IPS DF 6.9 (cell line): ENCODE measurements at regions not wholly inside any gene's neighbourhood (a gene's known extent, or its start where the extent isn't known, plus 50 kb on each side); places are given as distances from the start of the nearest gene placed in this dataset.
"Not testable (repeated sequence)": the region's sequence is repeated elsewhere in the genome, so short reads cannot be mapped to it uniquely, and the experiment has no call there.

Source experiments
- DNase-seq: peaks from one replicate; pipeline ENCODE4 v3.0.0-alpha.2; 2013; ENCODE audit warnings: low read depth, low spot score
- H3K27ac ChIP-seq: one replicate; pipeline ENCODE4 v1.5.1; 2013; ENCODE audit warnings: low read length, control low read depth
- H3K27me3 ChIP-seq: 2 replicates; pipeline ENCODE4 v1.6.1; 2013; ENCODE audit warnings: mild to moderate bottlenecking, low read length; ENCODE audit not compliant: control insufficient read depth, insufficient read depth
- H3K36me3 ChIP-seq: 2 replicates; pipeline ENCODE4 v1.6.1; 2013; ENCODE audit warnings: low read length; ENCODE audit not compliant: control insufficient read depth, insufficient read depth
- H3K4me1 ChIP-seq: 2 replicates; pipeline ENCODE4 v1.6.1; 2013; ENCODE audit warnings: low read length; ENCODE audit not compliant: control insufficient read depth, insufficient read depth
- H3K4me3 ChIP-seq: 2 replicates; pipeline ENCODE4 v1.5.1; 2013; ENCODE audit warnings: mild to moderate bottlenecking, low read length
- H3K9me3 ChIP-seq: 2 replicates; pipeline ENCODE4 v1.6.1; 2013; ENCODE audit warnings: low read length, inconsistent platforms; ENCODE audit not compliant: control insufficient read depth, insufficient read depth
- WGBS: extraction: QIAGEN DNeasy Blood & Tissue Kit; methylation state at CpG from one replicate; pipeline ENCODE4 v1.1.7; 2013; ENCODE audit warnings: mixed read lengths, missing lambda C conversion rate; ENCODE audit not compliant: insufficient read length, insufficient coverage; 5-methylcytosine and 5-hydroxymethylcytosine counted together

- WGBS: no CpG with 5 or more reads among the region's 1 CpG
- Histone ChIP-seq H3K36me3 (no peaks in the 10 kb centered on the region), H3K27me3 (no peaks in the 10 kb centered on the region), H3K27ac (no peak overlapping the region), H3K4me1 (no peaks in the 10 kb centered on the region), H3K9me3 (no peaks in the 10 kb centered on the region), H3K4me3 (no peak overlapping the region)
- no peak for DNase-seq
Measured at GRCh38 chr2:67614454-67614853, 217.3 kb downstream of the ETAA1 start.

GRCh38 chr2:67616749-67617148 lies 219.6 kb downstream of the ETAA1 start:
- H3K4me3 ChIP-seq: no peak overlapping the region
- WGBS: no CpG with 5 or more reads among the region's 1 CpG
- no peaks in the 10 kb centered on the region for H3K27me3 ChIP-seq
- H3K36me3 ChIP-seq: no peaks in the 10 kb centered on the region
- no peaks in the 10 kb centered on the region for H3K9me3 ChIP-seq
- no peak for DNase-seq
- H3K27ac ChIP-seq: no peak overlapping the region
- no peaks in the 10 kb centered on the region for H3K4me1 ChIP-seq

GRCh38 chr2:67619204-67619603 lies 222.1 kb downstream of the ETAA1 start:
- no peak overlapping the region for H3K4me3 ChIP-seq
- no peaks in the 10 kb centered on the region for H3K36me3 ChIP-seq
- no peaks in the 10 kb centered on the region for H3K4me1 ChIP-seq
- DNase-seq: no peak
- H3K9me3 ChIP-seq: no peaks in the 10 kb centered on the region
- H3K27ac ChIP-seq: no peak overlapping the region
- no peaks in the 10 kb centered on the region for H3K27me3 ChIP-seq

- no CpG with 5 or more reads among the region's 2 CpGs for WGBS
Measured at GRCh38 chr2:67623741-67624140, 226.6 kb downstream of the ETAA1 start.

GRCh38 chr2:67625178-67625577 lies 228.0 kb downstream of the ETAA1 start:
- Histone ChIP-seq H3K27ac (no peak overlapping the region), H3K9me3 (no peaks in the 10 kb centered on the region), H3K4me1 (no peaks in the 10 kb centered on the region), H3K36me3 (no peaks in the 10 kb centered on the region), H3K4me3 (no peak overlapping the region), H3K27me3 (no peaks in the 10 kb centered on the region)
- no peak for DNase-seq

More at GRCh38 chr2:67623741-67624140, 226.6 kb downstream of the ETAA1 start:
- not testable (repeated sequence) for DNase-seq, H3K4me1 ChIP-seq, H3K27me3 ChIP-seq, H3K4me3 ChIP-seq, H3K9me3 ChIP-seq, H3K36me3 ChIP-seq, H3K27ac ChIP-seq

- Histone ChIP-seq H3K27ac (no peak overlapping the region), H3K27me3 (no peaks in the 10 kb centered on the region)
- WGBS: 100% methylated on average over 1 of the region's 5 CpGs
Measured at GRCh38 chr2:67625690-67626475, 228.8 kb downstream of the ETAA1 start.

GRCh38 chr2:67626656-67627055 lies 229.5 kb downstream of the ETAA1 start:
- no peaks in the 10 kb centered on the region for H3K36me3 ChIP-seq
- H3K4me1 ChIP-seq: no peaks in the 10 kb centered on the region
- H3K27me3 ChIP-seq: no peaks in the 10 kb centered on the region
- WGBS: no CpG with 5 or more reads among the region's 4 CpGs
- H3K27ac ChIP-seq: no peak overlapping the region
- H3K4me3 ChIP-seq: no peak overlapping the region
- no peak for DNase-seq
- no peaks in the 10 kb centered on the region for H3K9me3 ChIP-seq

More at GRCh38 chr2:67625690-67626475, 228.8 kb downstream of the ETAA1 start:
- Histone ChIP-seq H3K9me3 (no peaks in the 10 kb centered on the region), H3K4me1 (no peaks in the 10 kb centered on the region), H3K4me3 (no peak overlapping the region), H3K36me3 (no peaks in the 10 kb centered on the region)
- DNase-seq: no peak

- Histone ChIP-seq H3K27me3 (no peaks in the 10 kb centered on the region), H3K4me1 (no peaks in the 10 kb centered on the region), H3K9me3 (no peaks in the 10 kb centered on the region), H3K36me3 (no peaks in the 10 kb centered on the region), H3K4me3 (no peak overlapping the region), H3K27ac (no peak overlapping the region)
- no peak for DNase-seq
- no CpG with 5 or more reads among the region's 3 CpGs for WGBS
Measured at GRCh38 chr2:67627456-67628207, 230.5 kb downstream of the ETAA1 start.

GRCh38 chr2:67628892-67629291 lies 231.8 kb downstream of the ETAA1 start:
- H3K4me3 ChIP-seq: no peak overlapping the region
- H3K27me3 ChIP-seq: no peaks in the 10 kb centered on the region
- no peaks in the 10 kb centered on the region for H3K4me1 ChIP-seq
- no CpG with 5 or more reads among the region's 1 CpG for WGBS
- H3K27ac ChIP-seq: no peak overlapping the region
- no peak for DNase-seq
- no peaks in the 10 kb centered on the region for H3K9me3 ChIP-seq
- no peaks in the 10 kb centered on the region for H3K36me3 ChIP-seq

GRCh38 chr2:67631483-67631882 lies 234.3 kb downstream of the ETAA1 start:
- Histone ChIP-seq H3K27ac (no peak overlapping the region), H3K4me3 (no peak overlapping the region), H3K27me3 (no peaks in the 10 kb centered on the region), H3K36me3 (no peaks in the 10 kb centered on the region), H3K9me3 (no peaks in the 10 kb centered on the region), H3K4me1 (no peaks in the 10 kb centered on the region)
- no peak for DNase-seq
